ENCODE measurements at regions not wholly inside any gene's neighbourhood (a gene's known extent, or its start where the extent isn't known, plus 50 kb on each side); places are given as distances from the start of the nearest gene placed in this dataset.
A peak's percentile ranks its signal among the peaks of the same experiment; 100 is the strongest.
"Not testable (repeated sequence)": the region's sequence is repeated elsewhere in the genome, so short reads cannot be mapped to it uniquely, and the experiment has no call there.

DNA sequence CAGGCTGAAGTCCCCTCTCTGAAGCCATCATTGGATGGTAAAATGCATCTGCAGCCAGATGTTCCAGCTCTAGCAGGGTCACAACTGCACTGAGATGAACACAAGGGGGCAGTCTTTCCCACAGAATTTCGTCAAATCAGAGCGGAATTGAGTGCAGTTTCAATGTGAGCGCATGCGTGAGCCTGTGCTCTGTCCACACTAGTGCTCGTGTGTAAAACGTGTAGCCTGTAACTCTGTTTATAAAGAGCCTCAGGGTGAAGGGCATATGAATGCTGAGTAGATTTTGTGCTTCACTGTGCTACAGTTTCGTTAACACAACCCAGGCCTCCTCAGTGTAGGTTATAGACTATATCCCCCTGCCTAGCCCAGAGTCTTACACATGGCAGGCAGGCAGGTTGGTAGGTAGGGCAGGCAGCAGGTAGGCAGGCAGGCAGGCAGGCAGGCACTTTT is 92.7 kb upstream of the GOLGA6L4 start:
- H3K27me3 ChIP-seq (ENCODE audit: low read depth): no peaks in the 10 kb centered on the region
- H3K9me3 ChIP-seq: no peaks in the 10 kb centered on the region
- intact Hi-C loops (cut with DNase I): no loop called here
- no peaks in the 10 kb centered on the region for H3K4me1 ChIP-seq
- ATAC-seq (peak; percentile 98), DNase-seq (peak; percentile 68)
- TF ChIP-seq, protein P1, sequence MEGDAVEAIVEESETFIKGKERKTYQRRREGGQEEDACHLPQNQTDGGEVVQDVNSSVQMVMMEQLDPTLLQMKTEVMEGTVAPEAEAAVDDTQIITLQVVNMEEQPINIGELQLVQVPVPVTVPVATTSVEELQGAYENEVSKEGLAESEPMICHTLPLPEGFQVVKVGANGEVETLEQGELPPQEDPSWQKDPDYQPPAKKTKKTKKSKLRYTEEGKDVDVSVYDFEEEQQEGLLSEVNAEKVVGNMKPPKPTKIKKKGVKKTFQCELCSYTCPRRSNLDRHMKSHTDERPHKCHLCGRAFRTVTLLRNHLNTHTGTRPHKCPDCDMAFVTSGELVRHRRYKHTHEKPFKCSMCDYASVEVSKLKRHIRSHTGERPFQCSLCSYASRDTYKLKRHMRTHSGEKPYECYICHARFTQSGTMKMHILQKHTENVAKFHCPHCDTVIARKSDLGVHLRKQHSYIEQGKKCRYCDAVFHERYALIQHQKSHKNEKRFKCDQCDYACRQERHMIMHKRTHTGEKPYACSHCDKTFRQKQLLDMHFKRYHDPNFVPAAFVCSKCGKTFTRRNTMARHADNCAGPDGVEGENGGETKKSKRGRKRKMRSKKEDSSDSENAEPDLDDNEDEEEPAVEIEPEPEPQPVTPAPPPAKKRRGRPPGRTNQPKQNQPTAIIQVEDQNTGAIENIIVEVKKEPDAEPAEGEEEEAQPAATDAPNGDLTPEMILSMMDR (IDR thresholded peaks at IDR 0.05): peak; percentile 86
- H3K27ac ChIP-seq: no peak overlapping the region
- no peak overlapping the region for H3K4me3 ChIP-seq
- no peaks in the 10 kb centered on the region for H3K36me3 ChIP-seq

DNA sequence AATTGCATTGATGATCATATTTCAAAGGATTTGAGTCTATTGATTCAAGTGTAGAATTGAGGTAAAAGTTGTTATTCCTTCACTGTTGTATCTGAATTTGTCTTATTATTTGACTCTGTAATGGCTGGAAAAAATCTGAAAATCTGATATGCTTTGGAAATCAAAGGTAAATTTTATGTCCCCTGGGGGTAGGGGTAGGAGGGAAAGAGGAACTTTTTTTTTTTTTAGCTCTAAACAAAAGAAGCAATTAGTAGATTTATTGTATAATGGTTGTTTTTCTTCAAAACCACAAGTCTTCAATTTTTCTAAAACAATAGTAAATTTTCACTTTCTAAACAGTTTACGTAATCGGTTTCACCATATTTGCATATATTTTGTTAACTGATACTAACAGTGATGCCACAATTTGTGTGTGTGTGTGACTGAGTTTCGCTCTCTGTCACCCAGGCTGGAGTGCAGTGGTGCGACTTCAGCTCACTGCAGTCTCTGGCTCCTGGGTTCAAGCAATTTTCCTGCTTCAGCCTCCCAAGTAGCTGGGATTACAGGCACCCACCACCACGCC is 91.7 kb upstream of the GOLGA6L4 start:
- DNase-seq (no peak), ATAC-seq (no peak)
- intact Hi-C loops (cut with DNase I): no loop called here
- no peak overlapping the region for H3K4me3 ChIP-seq
- H3K4me1 ChIP-seq: no peaks in the 10 kb centered on the region
- no peak overlapping the region for H3K27ac ChIP-seq
- no peaks in the 10 kb centered on the region for H3K36me3 ChIP-seq
- H3K27me3 ChIP-seq (ENCODE audit: low read depth): no peaks in the 10 kb centered on the region
- TF ChIP-seq, protein P1 (IDR thresholded peaks at IDR 0.05): no peak
- no peaks in the 10 kb centered on the region for H3K9me3 ChIP-seq

DNA sequence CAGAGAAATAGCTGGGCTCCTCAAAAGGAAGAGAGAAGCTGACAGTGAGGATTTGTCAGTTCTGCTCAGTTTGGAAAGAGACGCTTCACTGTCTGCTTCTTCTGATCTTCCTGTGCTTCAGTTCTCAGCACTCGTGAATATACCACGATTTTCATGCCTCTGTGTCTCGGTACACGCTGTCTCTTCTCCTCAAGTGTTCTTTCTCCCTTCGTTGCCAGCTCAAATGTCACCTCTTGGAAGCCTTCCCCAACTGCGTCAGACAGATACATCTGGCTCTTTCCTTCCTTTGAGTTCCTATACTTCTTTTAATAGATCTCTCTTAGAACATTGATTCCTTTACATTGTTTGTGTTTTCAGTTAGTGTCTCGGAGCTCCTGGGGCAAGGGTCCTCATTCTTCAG is 90.6 kb upstream of the GOLGA6L4 start:
- DNase-seq; H3K4me1 ChIP-seq; H3K27ac ChIP-seq; H3K36me3 ChIP-seq; H3K27me3 ChIP-seq (ENCODE audit: low read depth); intact Hi-C loops (cut with DNase I); H3K9me3 ChIP-seq; H3K4me3 ChIP-seq; ATAC-seq: not testable (repeated sequence)

GRCh38 chr15:84146299-84146698 is 89.3 kb upstream of the GOLGA6L4 start:
- intact Hi-C loops (cut with DNase I); H3K36me3 ChIP-seq; ATAC-seq; H3K4me3 ChIP-seq; H3K27ac ChIP-seq; H3K27me3 ChIP-seq (ENCODE audit: low read depth); H3K9me3 ChIP-seq; H3K4me1 ChIP-seq; DNase-seq: not testable (repeated sequence)

GRCh38 chr15:84147307-84147706 is 88.3 kb upstream of the GOLGA6L4 start:
- H3K4me3 ChIP-seq; DNase-seq; ATAC-seq; H3K4me1 ChIP-seq; H3K27ac ChIP-seq; H3K9me3 ChIP-seq; H3K27me3 ChIP-seq (ENCODE audit: low read depth); H3K36me3 ChIP-seq; intact Hi-C loops (cut with DNase I): not testable (repeated sequence)

DNA sequence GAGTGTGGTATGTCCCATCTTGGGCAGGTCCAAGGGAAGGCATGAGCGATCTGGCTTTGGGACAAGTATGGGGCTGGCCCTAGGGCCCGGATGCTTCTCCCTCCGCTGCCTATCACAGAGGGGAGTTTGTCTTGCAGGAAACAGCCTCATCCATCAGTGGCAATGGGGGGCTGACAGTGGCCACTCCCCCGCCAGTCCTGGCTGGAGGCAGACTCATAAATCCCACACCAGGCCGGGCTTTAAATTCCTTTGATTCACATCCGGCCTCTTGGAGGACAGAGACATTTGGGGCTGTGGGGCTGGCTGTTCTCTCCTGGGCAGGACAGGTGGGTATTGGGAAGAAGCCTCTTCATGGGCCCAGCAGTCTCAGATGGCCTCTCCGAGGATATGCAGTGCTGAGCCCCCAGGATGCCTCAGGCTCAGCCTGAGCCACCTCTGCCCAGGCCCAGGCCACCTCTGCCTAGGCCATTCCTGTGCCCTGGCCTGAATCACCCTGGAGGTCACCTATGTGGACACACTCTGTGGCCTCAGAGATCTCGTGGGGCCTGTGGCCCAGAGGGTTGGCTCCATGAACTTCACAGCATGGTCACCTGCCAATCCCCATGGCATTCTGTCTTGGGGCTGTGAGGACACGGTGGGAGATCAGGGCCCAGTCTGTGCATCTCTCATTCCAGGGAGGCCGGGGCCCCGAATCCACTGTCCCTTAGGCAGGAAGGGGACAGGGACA is 84.2 kb upstream of the GOLGA6L4 start:
- Histone ChIP-seq H3K4me1 (no peaks in the 10 kb centered on the region), H3K36me3 (no peaks in the 10 kb centered on the region), H3K4me3 (no peak overlapping the region), H3K27ac (no peak overlapping the region), H3K9me3 (no peaks in the 10 kb centered on the region), H3K27me3 (ENCODE audit: low read depth) (no peaks in the 10 kb centered on the region)
- ATAC-seq: no peak
- TF ChIP-seq, protein P1 (IDR thresholded peaks at IDR 0.05): no peak
- DNase-seq: no peak
- intact Hi-C loops (cut with DNase I): no loop called here

DNA sequence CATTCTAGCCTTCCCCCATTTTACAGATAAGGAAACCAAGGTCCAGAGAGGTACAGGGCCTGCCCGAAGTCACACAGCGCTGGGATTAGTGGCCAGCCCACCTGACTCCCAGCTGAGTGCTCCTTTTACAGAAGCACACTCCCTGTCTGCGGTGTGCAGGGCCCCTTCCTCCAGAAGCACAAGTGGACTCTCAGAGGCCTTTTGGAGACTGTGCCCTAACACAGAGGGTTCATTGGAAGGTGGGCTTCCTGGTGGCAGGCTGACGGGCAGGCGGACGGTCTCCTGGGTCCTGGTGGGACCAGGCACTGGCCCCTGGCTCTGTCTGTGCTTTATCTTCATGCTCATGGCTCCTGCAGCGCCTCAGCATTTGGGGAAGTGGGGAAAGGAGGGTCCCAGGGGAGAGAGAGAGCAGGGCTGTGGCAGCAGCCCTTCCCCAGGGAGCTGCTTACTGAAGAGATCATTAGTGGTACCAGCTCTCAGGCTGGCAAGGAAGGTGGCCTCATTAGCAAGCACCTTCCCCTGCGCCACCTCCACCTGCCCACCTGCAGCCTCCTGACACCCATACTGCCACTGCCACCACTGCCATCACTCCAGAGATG is 83.1 kb upstream of the GOLGA6L4 start:
- H3K4me1 ChIP-seq; intact Hi-C loops (cut with DNase I); ATAC-seq; H3K4me3 ChIP-seq; H3K27ac ChIP-seq; H3K9me3 ChIP-seq; H3K36me3 ChIP-seq; H3K27me3 ChIP-seq (ENCODE audit: low read depth); DNase-seq: not testable (repeated sequence)

DNA sequence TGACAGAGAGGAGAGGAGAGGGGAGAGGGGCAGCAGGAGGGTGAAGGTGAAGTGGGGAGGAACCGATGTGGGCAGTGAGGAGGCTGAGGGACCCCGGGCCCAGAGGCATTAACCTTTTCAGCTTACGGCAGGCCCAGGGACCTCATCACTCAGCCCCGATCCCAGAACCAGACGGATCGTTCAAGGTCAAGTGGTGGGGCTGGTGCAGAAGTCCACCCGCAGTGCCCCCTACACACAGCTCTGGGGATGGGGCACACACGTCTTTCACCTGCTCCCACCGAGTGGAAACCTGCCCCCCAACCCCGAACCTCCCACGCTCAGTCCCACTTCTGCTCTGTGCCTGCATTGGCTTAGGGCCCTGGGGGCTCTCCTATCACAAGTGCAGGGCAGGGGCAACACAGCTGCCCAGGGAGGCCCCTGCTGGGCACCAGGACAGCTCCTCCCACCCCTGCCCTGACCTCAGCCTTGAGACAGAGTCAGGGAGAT is 81.9 kb upstream of the GOLGA6L4 start:
- DNase-seq; intact Hi-C loops (cut with DNase I); ATAC-seq; H3K4me3 ChIP-seq; H3K4me1 ChIP-seq; H3K9me3 ChIP-seq; H3K27ac ChIP-seq; H3K27me3 ChIP-seq (ENCODE audit: low read depth); H3K36me3 ChIP-seq: not testable (repeated sequence)

GRCh38 chr15:84154314-84154713 is 81.3 kb upstream of the GOLGA6L4 start:
- H3K9me3 ChIP-seq; ATAC-seq; H3K27me3 ChIP-seq (ENCODE audit: low read depth); H3K4me1 ChIP-seq; H3K36me3 ChIP-seq; intact Hi-C loops (cut with DNase I); H3K4me3 ChIP-seq; H3K27ac ChIP-seq; DNase-seq: not testable (repeated sequence)

DNA sequence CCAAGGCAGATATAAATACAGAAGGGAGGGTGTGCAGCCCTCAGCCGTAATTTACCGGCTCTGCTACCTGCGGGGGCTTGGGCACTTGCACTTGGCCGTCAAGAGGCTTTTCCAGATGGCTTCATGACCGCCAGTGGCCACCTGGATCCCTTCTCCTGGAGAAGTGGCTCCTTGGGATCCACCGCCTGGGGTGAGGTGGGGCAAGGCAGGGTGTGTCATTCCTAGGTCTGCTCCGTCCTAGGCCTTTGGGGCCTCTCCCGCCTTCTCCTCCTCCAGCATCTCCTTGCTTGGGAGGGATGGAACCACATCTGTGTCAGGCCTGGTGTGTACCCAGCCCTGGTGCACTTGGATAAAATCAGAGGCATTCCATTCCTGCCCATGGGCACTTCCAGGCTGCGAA is 80.8 kb upstream of the GOLGA6L4 start:
- ATAC-seq; intact Hi-C loops (cut with DNase I); H3K4me1 ChIP-seq; H3K27me3 ChIP-seq (ENCODE audit: low read depth); H3K9me3 ChIP-seq; DNase-seq; H3K36me3 ChIP-seq; H3K27ac ChIP-seq; H3K4me3 ChIP-seq: not testable (repeated sequence)

Data from lower lobe of right lung (tissue), 2 donors.